ENCODE measurements at regions not wholly inside any gene's neighbourhood (a gene's known extent, or its start where the extent isn't known, plus 50 kb on each side); places are given as distances from the start of the nearest gene placed in this dataset.

- no peak overlapping the region for H2AFZ ChIP-seq (ENCODE audit: control insufficient read depth, low read length)
- H3K9ac ChIP-seq (ENCODE audit: control insufficient read depth, extremely low read depth, insufficient read depth, low read length): no peak overlapping the region
- H3K27ac ChIP-seq (ENCODE audit: control insufficient read depth, insufficient read depth, low read length): no peak overlapping the region
- no peaks in the 10 kb centered on the region for H3K36me3 ChIP-seq (ENCODE audit: control insufficient read depth in 2 of 2, extremely low read depth in 1 of 2, insufficient read depth in 2 of 2, low read length in 2 of 2)
- no peaks in the 10 kb centered on the region for H3K27me3 ChIP-seq (ENCODE audit: control insufficient read depth, extremely low read depth, insufficient read depth, low read length)
- dilution Hi-C loops (cut with MboI; ENCODE audit: extremely low pct_ligation_motif_present, low sequenced_read_pairs): no loop called here
- H3K4me1 ChIP-seq (ENCODE audit: control insufficient read depth, extremely low read depth, insufficient read depth, low read length): no peaks in the 10 kb centered on the region
- no peaks in the 10 kb centered on the region for H3K9me3 ChIP-seq (ENCODE audit: control insufficient read depth, low read depth, low read length)
- no peak for DNase-seq (ENCODE audit: low read depth, low spot score)
- H3K79me2 ChIP-seq (ENCODE audit: control insufficient read depth, insufficient read depth, low read length): no peaks in the 10 kb centered on the region
- FAIRE-seq: no peak
- TF ChIP-seq EZH2 (IDR thresholded peaks at IDR 0.05; ENCODE audit: low read length) (no peak), CTCF (optimal IDR thresholded peaks at IDR 0.05 in 1 of 3, IDR thresholded peaks at IDR 0.05 in 1 of 3, conservative IDR thresholded peaks at IDR 0.05 in 1 of 3; ENCODE audit: extremely low read depth in 1 of 3, insufficient read depth in 2 of 3, low read length in 3 of 3) (no peak)
- no peaks in the 10 kb centered on the region for H4K20me1 ChIP-seq (ENCODE audit: control insufficient read depth, extremely low read depth, insufficient read depth, low read length)
- H3K4me2 ChIP-seq (ENCODE audit: control insufficient read depth, extremely low read depth, insufficient read depth, low read depth, low read length): no peak overlapping the region
- H3K4me3 ChIP-seq (ENCODE audit: control insufficient read depth in 2 of 3, extremely low read depth in 1 of 3, insufficient read depth in 2 of 3, low read depth in 1 of 3, low read length in 3 of 3): no peak overlapping the region
- no peaks in the 10 kb centered on the region for H3K9me1 ChIP-seq (ENCODE audit: control insufficient read depth, extremely low read depth, insufficient read depth, low read length)
These were observed 231.0 kb upstream of the PCDH10 start for GRCh38 chr4:132918096-132918495.

GRCh38 chr4:132923516-132923915 lies 225.6 kb upstream of the PCDH10 start:
- Histone ChIP-seq H3K9me1 (ENCODE audit: control insufficient read depth, extremely low read depth, insufficient read depth, low read length) (no peaks in the 10 kb centered on the region), H3K4me2 (ENCODE audit: control insufficient read depth, extremely low read depth, insufficient read depth, low read depth, low read length) (no peak overlapping the region), H3K4me1 (ENCODE audit: control insufficient read depth, extremely low read depth, insufficient read depth, low read length) (no peaks in the 10 kb centered on the region), H3K4me3 (ENCODE audit: control insufficient read depth in 2 of 3, extremely low read depth in 1 of 3, insufficient read depth in 2 of 3, low read depth in 1 of 3, low read length in 3 of 3) (no peak overlapping the region), H3K27me3 (ENCODE audit: control insufficient read depth, extremely low read depth, insufficient read depth, low read length) (no peaks in the 10 kb centered on the region), H2AFZ (ENCODE audit: control insufficient read depth, low read length) (no peak overlapping the region), H3K79me2 (ENCODE audit: control insufficient read depth, insufficient read depth, low read length) (no peaks in the 10 kb centered on the region), H3K27ac (ENCODE audit: control insufficient read depth, insufficient read depth, low read length) (no peak overlapping the region), H3K36me3 (ENCODE audit: control insufficient read depth in 2 of 2, extremely low read depth in 1 of 2, insufficient read depth in 2 of 2, low read length in 2 of 2) (no peaks in the 10 kb centered on the region), H3K9ac (ENCODE audit: control insufficient read depth, extremely low read depth, insufficient read depth, low read length) (no peak overlapping the region), H4K20me1 (ENCODE audit: control insufficient read depth, extremely low read depth, insufficient read depth, low read length) (no peaks in the 10 kb centered on the region), H3K9me3 (ENCODE audit: control insufficient read depth, low read depth, low read length) (no peaks in the 10 kb centered on the region)
- TF ChIP-seq CTCF (optimal IDR thresholded peaks at IDR 0.05 in 1 of 3, IDR thresholded peaks at IDR 0.05 in 1 of 3, conservative IDR thresholded peaks at IDR 0.05 in 1 of 3; ENCODE audit: extremely low read depth in 1 of 3, insufficient read depth in 2 of 3, low read length in 3 of 3): no peak
- no peak for TF ChIP-seq EZH2 (IDR thresholded peaks at IDR 0.05; ENCODE audit: low read length)
- dilution Hi-C loops (cut with MboI; ENCODE audit: extremely low pct_ligation_motif_present, low sequenced_read_pairs): no loop called here
- DNase-seq (ENCODE audit: low read depth, low spot score) (no peak), FAIRE-seq (no peak)
